ENCODE measurements at regions not wholly inside any gene's neighbourhood (a gene's known extent, or its start where the extent isn't known, plus 50 kb on each side); places are given as distances from the start of the nearest gene placed in this dataset.

DNA sequence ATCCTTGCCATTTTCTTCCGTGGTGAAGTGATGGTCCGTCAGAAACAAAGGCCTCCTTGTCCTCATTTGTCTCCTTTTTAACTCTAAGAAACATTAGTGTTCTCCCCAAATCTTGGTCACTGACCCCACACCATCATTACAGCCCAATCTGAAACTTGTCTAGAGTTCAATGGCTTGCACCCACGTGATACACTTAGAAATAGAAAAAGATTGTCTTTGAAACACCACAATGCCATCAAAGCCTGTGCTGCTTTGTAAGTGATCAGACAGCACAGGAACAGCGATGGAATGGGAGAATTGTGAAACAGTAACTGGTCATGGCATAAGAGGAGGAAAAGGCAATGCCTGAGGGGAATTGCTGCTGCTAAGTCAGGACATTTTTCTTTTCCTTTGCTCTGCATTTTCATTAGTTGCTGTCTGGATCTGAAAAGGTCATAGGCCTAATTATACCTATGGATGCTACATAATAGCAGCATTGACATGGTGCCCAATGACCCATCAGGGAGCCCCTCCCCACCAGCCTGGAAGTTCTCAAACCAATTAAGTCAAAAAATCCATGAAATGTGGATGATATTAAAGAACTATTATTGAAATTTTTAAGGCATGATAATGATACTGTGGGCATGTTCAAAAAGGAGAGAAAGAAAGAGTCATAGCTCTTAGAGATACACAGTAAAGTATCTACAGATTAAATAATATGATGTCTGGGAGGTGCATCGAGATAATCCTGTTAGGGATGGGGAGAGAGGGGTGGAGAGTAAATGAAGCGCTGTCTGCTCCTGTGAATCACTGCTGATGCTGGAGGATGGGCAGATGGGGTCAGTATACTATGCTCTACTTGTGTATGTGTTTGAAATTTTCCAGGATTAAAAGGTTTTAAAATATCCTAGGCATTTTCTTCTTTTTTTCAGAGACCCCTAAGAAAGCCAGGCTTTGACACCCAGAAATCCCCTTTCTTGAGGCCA, 83.6 kb downstream of the ENC1 start:
- H3K36me3 ChIP-seq (ENCODE audit: control insufficient read depth in 1 of 2, insufficient read depth in 2 of 2, low read length in 2 of 2): no peaks in the 10 kb centered on the region
- H3K27me3 ChIP-seq (ENCODE audit: insufficient read depth, low read length): no peaks in the 10 kb centered on the region
- no peak overlapping the region for H3K9ac ChIP-seq (ENCODE audit: low read length)
- no peaks in the 10 kb centered on the region for H3K9me2 ChIP-seq (ENCODE audit: insufficient read depth)
- BruUV-seq (replicated peaks): no TSS peak
- no peak overlapping the region for H2AFZ ChIP-seq (ENCODE audit: low read depth, low read length, poor library complexity, severe bottlenecking)
- DNase-seq (ENCODE audit: low read depth, low spot score) (no peak), ATAC-seq (no peak)
- no peaks in the 10 kb centered on the region for H4K20me1 ChIP-seq (ENCODE audit: insufficient read depth)
- ChIA-PET CTCF (no interaction called here), POLR2A (no interaction called here), RAD21 (ENCODE audit: low non-redundant PET in 1 of 2, low total read pairs in 2 of 2, uncharacterized antibody in 2 of 2, unreplicated experiment in 2 of 2) (no interaction called here)
- no peak overlapping the region for H3K4me2 ChIP-seq (ENCODE audit: low read length)
- H3K4me3 ChIP-seq (replicated peaks in 1 of 2; ENCODE audit: low read depth in 1 of 2, low read length in 2 of 2): no peak overlapping the region
- intact Hi-C loops (cut with micrococcal nuclease): no loop called here
- no peaks in the 10 kb centered on the region for H3K79me2 ChIP-seq (ENCODE audit: insufficient read depth, low read length)
- TF ChIP-seq ZFX (IDR thresholded peaks at IDR 0.05) (no peak), POLR2A (IDR thresholded peaks at IDR 0.05; ENCODE audit: borderline replicate concordance, extremely low read depth, insufficient read depth, insufficient read length) (no peak), CBX3 (IDR thresholded peaks at IDR 0.05; ENCODE audit: low read depth) (no peak), SIN3A (IDR thresholded peaks at IDR 0.05; ENCODE audit: low read depth) (no peak), ZNF274 (IDR thresholded peaks at IDR 0.05; ENCODE audit: low read depth, low read length) (no peak), TCF7L2 (IDR thresholded peaks at IDR 0.05; ENCODE audit: borderline replicate concordance, extremely low read depth, insufficient read depth, insufficient read length) (no peak), EGR1 (IDR thresholded peaks at IDR 0.05; ENCODE audit: low read depth) (no peak), EZH2 (IDR thresholded peaks at IDR 0.05) (no peak), FOSL1 (IDR thresholded peaks at IDR 0.05; ENCODE audit: low read depth) (no peak), SRF (IDR thresholded peaks at IDR 0.05; ENCODE audit: low read depth) (no peak), ATF3 (IDR thresholded peaks at IDR 0.05) (no peak), CEBPB (IDR thresholded peaks at IDR 0.05; ENCODE audit: low read depth) (no peak), JUND (IDR thresholded peaks at IDR 0.05) (no peak), RAD21 (IDR thresholded peaks at IDR 0.05; ENCODE audit: low read depth) (no peak), POLR2AphosphoS5 (IDR thresholded peaks at IDR 0.05; ENCODE audit: low read depth, low read length) (no peak), SP1 (IDR thresholded peaks at IDR 0.05; ENCODE audit: low read depth) (no peak)
- TF ChIP-seq, protein P1, sequence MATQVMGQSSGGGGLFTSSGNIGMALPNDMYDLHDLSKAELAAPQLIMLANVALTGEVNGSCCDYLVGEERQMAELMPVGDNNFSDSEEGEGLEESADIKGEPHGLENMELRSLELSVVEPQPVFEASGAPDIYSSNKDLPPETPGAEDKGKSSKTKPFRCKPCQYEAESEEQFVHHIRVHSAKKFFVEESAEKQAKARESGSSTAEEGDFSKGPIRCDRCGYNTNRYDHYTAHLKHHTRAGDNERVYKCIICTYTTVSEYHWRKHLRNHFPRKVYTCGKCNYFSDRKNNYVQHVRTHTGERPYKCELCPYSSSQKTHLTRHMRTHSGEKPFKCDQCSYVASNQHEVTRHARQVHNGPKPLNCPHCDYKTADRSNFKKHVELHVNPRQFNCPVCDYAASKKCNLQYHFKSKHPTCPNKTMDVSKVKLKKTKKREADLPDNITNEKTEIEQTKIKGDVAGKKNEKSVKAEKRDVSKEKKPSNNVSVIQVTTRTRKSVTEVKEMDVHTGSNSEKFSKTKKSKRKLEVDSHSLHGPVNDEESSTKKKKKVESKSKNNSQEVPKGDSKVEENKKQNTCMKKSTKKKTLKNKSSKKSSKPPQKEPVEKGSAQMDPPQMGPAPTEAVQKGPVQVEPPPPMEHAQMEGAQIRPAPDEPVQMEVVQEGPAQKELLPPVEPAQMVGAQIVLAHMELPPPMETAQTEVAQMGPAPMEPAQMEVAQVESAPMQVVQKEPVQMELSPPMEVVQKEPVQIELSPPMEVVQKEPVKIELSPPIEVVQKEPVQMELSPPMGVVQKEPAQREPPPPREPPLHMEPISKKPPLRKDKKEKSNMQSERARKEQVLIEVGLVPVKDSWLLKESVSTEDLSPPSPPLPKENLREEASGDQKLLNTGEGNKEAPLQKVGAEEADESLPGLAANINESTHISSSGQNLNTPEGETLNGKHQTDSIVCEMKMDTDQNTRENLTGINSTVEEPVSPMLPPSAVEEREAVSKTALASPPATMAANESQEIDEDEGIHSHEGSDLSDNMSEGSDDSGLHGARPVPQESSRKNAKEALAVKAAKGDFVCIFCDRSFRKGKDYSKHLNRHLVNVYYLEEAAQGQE (IDR thresholded peaks at IDR 0.05; ENCODE audit: low read depth): no peak
- TF ChIP-seq, protein P2, sequence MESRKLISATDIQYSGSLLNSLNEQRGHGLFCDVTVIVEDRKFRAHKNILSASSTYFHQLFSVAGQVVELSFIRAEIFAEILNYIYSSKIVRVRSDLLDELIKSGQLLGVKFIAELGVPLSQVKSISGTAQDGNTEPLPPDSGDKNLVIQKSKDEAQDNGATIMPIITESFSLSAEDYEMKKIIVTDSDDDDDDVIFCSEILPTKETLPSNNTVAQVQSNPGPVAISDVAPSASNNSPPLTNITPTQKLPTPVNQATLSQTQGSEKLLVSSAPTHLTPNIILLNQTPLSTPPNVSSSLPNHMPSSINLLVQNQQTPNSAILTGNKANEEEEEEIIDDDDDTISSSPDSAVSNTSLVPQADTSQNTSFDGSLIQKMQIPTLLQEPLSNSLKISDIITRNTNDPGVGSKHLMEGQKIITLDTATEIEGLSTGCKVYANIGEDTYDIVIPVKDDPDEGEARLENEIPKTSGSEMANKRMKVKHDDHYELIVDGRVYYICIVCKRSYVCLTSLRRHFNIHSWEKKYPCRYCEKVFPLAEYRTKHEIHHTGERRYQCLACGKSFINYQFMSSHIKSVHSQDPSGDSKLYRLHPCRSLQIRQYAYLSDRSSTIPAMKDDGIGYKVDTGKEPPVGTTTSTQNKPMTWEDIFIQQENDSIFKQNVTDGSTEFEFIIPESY (IDR thresholded peaks at IDR 0.05; ENCODE audit: extremely low read depth, insufficient replicate concordance, low read length): no peak
- TF ChIP-seq, protein P3, sequence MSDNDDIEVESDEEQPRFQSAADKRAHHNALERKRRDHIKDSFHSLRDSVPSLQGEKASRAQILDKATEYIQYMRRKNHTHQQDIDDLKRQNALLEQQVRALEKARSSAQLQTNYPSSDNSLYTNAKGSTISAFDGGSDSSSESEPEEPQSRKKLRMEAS (IDR thresholded peaks at IDR 0.05): no peak
- no peaks in the 10 kb centered on the region for H3K4me1 ChIP-seq (ENCODE audit: control insufficient read depth in 1 of 2, insufficient read depth in 2 of 2, low read length in 2 of 2)
- no peaks in the 10 kb centered on the region for H3K9me3 ChIP-seq (ENCODE audit: control insufficient read depth in 1 of 2, insufficient read depth in 1 of 2, low read depth in 1 of 2, low read length in 2 of 2)
- no peak overlapping the region for H3K27ac ChIP-seq (ENCODE audit: low read depth, low read length)
